RWPE1 (cell line): ENCODE measurements at regions not wholly inside any gene's neighbourhood (a gene's known extent, or its start where the extent isn't known, plus 50 kb on each side); places are given as distances from the start of the nearest gene placed in this dataset.

Experiments
- CTCF ChIA-PET: fragments of 350-600 bp; sonication (Branson Sonifier 250); formaldehyde crosslinking; extraction: SDS; loops from one replicate; lab custom pipeline; 2021; lab: Yijun Ruan, JAX
- POLR2A ChIA-PET: fragments of 400-600 bp; formaldehyde crosslinking; extraction: SDS; loops from one replicate; lab custom pipeline; 2020; ENCODE audit warnings: antibody characterized with exemption; ENCODE audit not compliant: low non-redundant PET; lab: Yijun Ruan, JAX
- DNase-seq: peaks from one replicate; pipeline ENCODE4 v3.0.0; 2012; ENCODE audit warnings: low spot score
- H3K27ac ChIP-seq: fragments of 450-650 bp; 2 replicates; pipeline ENCODE4 v1.5.1; 2017
- CTCF ChIP-seq: fragments of 450-650 bp; conservative IDR thresholded peaks from 2 replicates; pipeline ENCODE4 v1.5.1; 2017; ENCODE audit warnings: low read depth, mild to moderate bottlenecking

- no peak for TF ChIP-seq CTCF
- ChIA-PET POLR2A (no interaction called here), CTCF (interaction anchor here (0.6 kb wide), 1 partner anchor 671 kb away, joined by 5 read pairs; no protein-coding TSS in a partner anchor)
- DNase-seq, result no peak
- H3K27ac ChIP-seq, result no peak overlapping the region
These were observed 315.2 kb upstream of the ATP10B start for GRCh38 chr5:161167016-161167767.

GRCh38 chr5:161165998-161166660, 314.1 kb upstream of the ATP10B start:
- no peak for DNase-seq
- CTCF ChIA-PET, result no interaction called here
- no peak overlapping the region for H3K27ac ChIP-seq
- TF ChIP-seq CTCF, result no peak
- POLR2A ChIA-PET, result no interaction called here

GRCh38 chr5:161157925-161158324, 305.9 kb upstream of the ATP10B start:
- ChIA-PET POLR2A (no interaction called here), CTCF (interaction anchor here (0.6 kb wide), 1 partner anchor 1232 kb away, joined by 4 read pairs; no protein-coding TSS in a partner anchor)
- no peak for DNase-seq
- no peak for TF ChIP-seq CTCF
- no peak overlapping the region for H3K27ac ChIP-seq

- CTCF ChIA-PET, result no interaction called here
- POLR2A ChIA-PET, result no interaction called here
- no peak for DNase-seq
- TF ChIP-seq CTCF, result no peak
- H3K27ac ChIP-seq, result no peak overlapping the region
These were observed 303.4 kb upstream of the ATP10B start for GRCh38 chr5:161155451-161155850.

GRCh38 chr5:161152415-161152940, 300.5 kb upstream of the ATP10B start:
- CTCF ChIA-PET, result no interaction called here
- no peak overlapping the region for H3K27ac ChIP-seq
- no peak for TF ChIP-seq CTCF
- POLR2A ChIA-PET, result no interaction called here
- no peak for DNase-seq

- POLR2A ChIA-PET, result no interaction called here
- TF ChIP-seq CTCF, result no peak
- no peak for DNase-seq
- CTCF ChIA-PET, result no interaction called here
- H3K27ac ChIP-seq, result no peak overlapping the region
These were observed 298.5 kb upstream of the ATP10B start for GRCh38 chr5:161150441-161150988.
